SK-N-SH treated with all-trans-retinoic acid at 6 μM for 48 hours (cell line): ENCODE measurements at regions not wholly inside any gene's neighbourhood (a gene's known extent, or its start where the extent isn't known, plus 50 kb on each side); places are given as distances from the start of the nearest gene placed in this dataset.

Experiments used
- ATAC-seq: fragments of 200-7000 bp; cut with Tn5 transposase; 3 replicates; pipeline ENCODE4 v1.9.1; 2020; ENCODE audit warnings: mild to moderate bottlenecking, moderate library complexity
- ARNTL ChIP-seq: fragments of 450-650 bp; formaldehyde crosslinking; IDR thresholded peaks from 2 replicates; pipeline ENCODE4 v1.5.0; 2020; ENCODE audit warnings: low read depth, mild to moderate bottlenecking, moderate library complexity, borderline replicate concordance
- BACH2 ChIP-seq: fragments of 250-450 bp; sonication (Bioruptor Pico); IDR thresholded peaks from 2 replicates; pipeline ENCODE4 v1.9.0; 2021; ENCODE audit warnings: mild to moderate bottlenecking, borderline replicate concordance
- CSDC2 ChIP-seq: fragments of 250-450 bp; sonication (Bioruptor Pico); IDR thresholded peaks from 2 replicates; pipeline ENCODE4 v1.5.0; 2020; ENCODE audit warnings: mild to moderate bottlenecking, moderate library complexity
- ESRRG ChIP-seq: fragments of 250-450 bp; sonication (Bioruptor Pico); IDR thresholded peaks from 2 replicates; pipeline ENCODE4 v1.6.1; 2021; ENCODE audit warnings: mild to moderate bottlenecking
- GLIS3 ChIP-seq: fragments of 250-450 bp; sonication (Bioruptor Pico); IDR thresholded peaks from 2 replicates; pipeline ENCODE4 v1.5.0; 2020; ENCODE audit warnings: mild to moderate bottlenecking, moderate library complexity
- ISL1 ChIP-seq: fragments of 250-450 bp; sonication (Bioruptor Pico); IDR thresholded peaks from 2 replicates; pipeline ENCODE4 v2.1.2; 2022; ENCODE audit warnings: mild to moderate bottlenecking, moderate library complexity
- OSR1 ChIP-seq: fragments of 250-450 bp; sonication (Bioruptor Pico); IDR thresholded peaks from 2 replicates; pipeline ENCODE4 v1.8.0; 2022; ENCODE audit warnings: moderate library complexity, mild to moderate bottlenecking, inconsistent platforms
- PPARA ChIP-seq: fragments of 250-450 bp; sonication (Bioruptor Pico); IDR thresholded peaks from 2 replicates; pipeline ENCODE4 v1.5.0; 2020; ENCODE audit warnings: mild to moderate bottlenecking, borderline replicate concordance
- RARB ChIP-seq: fragments of 250-450 bp; sonication (Bioruptor Pico); IDR thresholded peaks from 2 replicates; pipeline ENCODE4 v1.8.0; 2021; ENCODE audit warnings: mild to moderate bottlenecking, moderate library complexity
- SNAI2 ChIP-seq: fragments of 250-450 bp; sonication (Bioruptor Pico); IDR thresholded peaks from 2 replicates; pipeline ENCODE4 v1.5.0; 2020; ENCODE audit warnings: mild to moderate bottlenecking, moderate library complexity
- TCF4 ChIP-seq: fragments of 250-450 bp; sonication (Bioruptor Pico); IDR thresholded peaks from 2 replicates; pipeline ENCODE4 v1.8.0; 2021; ENCODE audit warnings: mild to moderate bottlenecking, moderate library complexity, borderline replicate concordance
- ZC3H10 ChIP-seq: fragments of 250-450 bp; sonication (Bioruptor Pico); IDR thresholded peaks from 2 replicates; pipeline ENCODE4 v1.5.1; 2021; ENCODE audit warnings: mild to moderate bottlenecking, moderate library complexity
- ZFP3 ChIP-seq: fragments of 250-450 bp; sonication (Bioruptor Pico); IDR thresholded peaks from 2 replicates; pipeline ENCODE4 v1.5.0; 2020; ENCODE audit warnings: mild to moderate bottlenecking, moderate library complexity
- ZFP30 ChIP-seq: fragments of 450-650 bp; formaldehyde crosslinking; IDR thresholded peaks from 2 replicates; pipeline ENCODE4 v1.5.0; 2022; ENCODE audit warnings: mild to moderate bottlenecking, moderate library complexity
- ZNF565 ChIP-seq: fragments of 450-650 bp; formaldehyde crosslinking; conservative IDR thresholded peaks from 2 replicates; pipeline ENCODE4 v1.5.0; 2020; ENCODE audit warnings: low read depth, mild to moderate bottlenecking, moderate library complexity
- ZNF70 ChIP-seq: fragments of 450-650 bp; formaldehyde crosslinking; IDR thresholded peaks from 2 replicates; pipeline ENCODE4 v1.5.0; 2020; ENCODE audit warnings: mild to moderate bottlenecking, moderate library complexity
- ZNF8 ChIP-seq: fragments of 450-650 bp; formaldehyde crosslinking; IDR thresholded peaks from 2 replicates; pipeline ENCODE4 v1.5.0; 2020; ENCODE audit warnings: mild to moderate bottlenecking, moderate library complexity
- TF ChIP-seq, protein P1 (sequence below): fragments of 250-450 bp; sonication (Bioruptor Pico); IDR thresholded peaks from 2 replicates; pipeline ENCODE4 v1.5.0; 2020; ENCODE audit warnings: mild to moderate bottlenecking, moderate library complexity
- TF ChIP-seq, protein P2 (sequence below): fragments of 250-450 bp; sonication (Bioruptor Pico); IDR thresholded peaks from 2 replicates; pipeline ENCODE4 v1.8.0; 2020; ENCODE audit warnings: mild to moderate bottlenecking, moderate library complexity, borderline replicate concordance
- TF ChIP-seq, protein P3 (sequence below): fragments of 250-450 bp; sonication (Bioruptor Pico); IDR thresholded peaks from 2 replicates; pipeline ENCODE4 v1.5.1; 2020; ENCODE audit warnings: low read depth, mild to moderate bottlenecking, moderate library complexity
- TF ChIP-seq, protein P4 (sequence below): fragments of 250-450 bp; sonication (Bioruptor Pico); IDR thresholded peaks from 2 replicates; pipeline ENCODE4 v1.8.0; 2021; ENCODE audit warnings: low read depth, mild to moderate bottlenecking, moderate library complexity, borderline replicate concordance
- TF ChIP-seq, protein P5 (sequence below): fragments of 250-450 bp; sonication (Bioruptor Pico); IDR thresholded peaks from 2 replicates; pipeline ENCODE4 v1.5.1; 2021; ENCODE audit warnings: mild to moderate bottlenecking, moderate library complexity

DNA sequence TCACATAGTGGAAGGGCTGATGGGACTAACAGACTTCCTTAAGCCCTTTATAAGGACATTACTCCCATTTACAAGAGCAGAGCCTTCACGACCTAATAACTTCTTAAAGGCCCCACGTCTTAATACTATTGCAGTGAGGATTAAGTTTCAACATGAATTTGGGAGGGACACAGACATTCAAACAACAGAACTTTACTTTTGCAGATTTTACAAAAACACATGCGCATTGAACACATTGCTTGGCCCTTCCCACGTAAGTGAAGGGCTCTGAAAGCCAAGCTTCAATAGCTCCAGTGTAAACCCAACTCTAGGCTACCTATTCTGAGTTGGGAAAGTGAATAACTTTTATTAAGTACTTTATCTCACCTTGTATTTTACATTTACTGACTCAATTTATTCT, 53.8 kb upstream of the DNAH5 start:
- no peak for ATAC-seq
- TF ChIP-seq ZC3H10 (no peak), BACH2 (CRISPR knock-in tag) (no peak), TCF4 (no peak), PPARA (no peak), RARB (no peak), OSR1 (CRISPR knock-in tag) (no peak), ARNTL (CRISPR knock-in tag) (no peak), ISL1 (CRISPR knock-in tag) (no peak), ZNF70 (no peak), ESRRG (CRISPR knock-in tag) (no peak), CSDC2 (CRISPR knock-in tag) (no peak), ZFP30 (no peak), ZNF565 (CRISPR knock-in tag) (no peak), GLIS3 (CRISPR knock-in tag) (no peak)
- TF ChIP-seq, protein P1, sequence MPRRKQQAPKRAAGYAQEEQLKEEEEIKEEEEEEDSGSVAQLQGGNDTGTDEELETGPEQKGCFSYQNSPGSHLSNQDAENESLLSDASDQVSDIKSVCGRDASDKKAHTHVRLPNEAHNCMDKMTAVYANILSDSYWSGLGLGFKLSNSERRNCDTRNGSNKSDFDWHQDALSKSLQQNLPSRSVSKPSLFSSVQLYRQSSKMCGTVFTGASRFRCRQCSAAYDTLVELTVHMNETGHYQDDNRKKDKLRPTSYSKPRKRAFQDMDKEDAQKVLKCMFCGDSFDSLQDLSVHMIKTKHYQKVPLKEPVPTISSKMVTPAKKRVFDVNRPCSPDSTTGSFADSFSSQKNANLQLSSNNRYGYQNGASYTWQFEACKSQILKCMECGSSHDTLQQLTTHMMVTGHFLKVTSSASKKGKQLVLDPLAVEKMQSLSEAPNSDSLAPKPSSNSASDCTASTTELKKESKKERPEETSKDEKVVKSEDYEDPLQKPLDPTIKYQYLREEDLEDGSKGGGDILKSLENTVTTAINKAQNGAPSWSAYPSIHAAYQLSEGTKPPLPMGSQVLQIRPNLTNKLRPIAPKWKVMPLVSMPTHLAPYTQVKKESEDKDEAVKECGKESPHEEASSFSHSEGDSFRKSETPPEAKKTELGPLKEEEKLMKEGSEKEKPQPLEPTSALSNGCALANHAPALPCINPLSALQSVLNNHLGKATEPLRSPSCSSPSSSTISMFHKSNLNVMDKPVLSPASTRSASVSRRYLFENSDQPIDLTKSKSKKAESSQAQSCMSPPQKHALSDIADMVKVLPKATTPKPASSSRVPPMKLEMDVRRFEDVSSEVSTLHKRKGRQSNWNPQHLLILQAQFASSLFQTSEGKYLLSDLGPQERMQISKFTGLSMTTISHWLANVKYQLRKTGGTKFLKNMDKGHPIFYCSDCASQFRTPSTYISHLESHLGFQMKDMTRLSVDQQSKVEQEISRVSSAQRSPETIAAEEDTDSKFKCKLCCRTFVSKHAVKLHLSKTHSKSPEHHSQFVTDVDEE (CRISPR knock-in tag), result no peak
- TF ChIP-seq, protein P2, sequence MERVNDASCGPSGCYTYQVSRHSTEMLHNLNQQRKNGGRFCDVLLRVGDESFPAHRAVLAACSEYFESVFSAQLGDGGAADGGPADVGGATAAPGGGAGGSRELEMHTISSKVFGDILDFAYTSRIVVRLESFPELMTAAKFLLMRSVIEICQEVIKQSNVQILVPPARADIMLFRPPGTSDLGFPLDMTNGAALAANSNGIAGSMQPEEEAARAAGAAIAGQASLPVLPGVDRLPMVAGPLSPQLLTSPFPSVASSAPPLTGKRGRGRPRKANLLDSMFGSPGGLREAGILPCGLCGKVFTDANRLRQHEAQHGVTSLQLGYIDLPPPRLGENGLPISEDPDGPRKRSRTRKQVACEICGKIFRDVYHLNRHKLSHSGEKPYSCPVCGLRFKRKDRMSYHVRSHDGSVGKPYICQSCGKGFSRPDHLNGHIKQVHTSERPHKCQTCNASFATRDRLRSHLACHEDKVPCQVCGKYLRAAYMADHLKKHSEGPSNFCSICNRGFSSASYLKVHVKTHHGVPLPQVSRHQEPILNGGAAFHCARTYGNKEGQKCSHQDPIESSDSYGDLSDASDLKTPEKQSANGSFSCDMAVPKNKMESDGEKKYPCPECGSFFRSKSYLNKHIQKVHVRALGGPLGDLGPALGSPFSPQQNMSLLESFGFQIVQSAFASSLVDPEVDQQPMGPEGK, result no peak
- TF ChIP-seq, protein P3, sequence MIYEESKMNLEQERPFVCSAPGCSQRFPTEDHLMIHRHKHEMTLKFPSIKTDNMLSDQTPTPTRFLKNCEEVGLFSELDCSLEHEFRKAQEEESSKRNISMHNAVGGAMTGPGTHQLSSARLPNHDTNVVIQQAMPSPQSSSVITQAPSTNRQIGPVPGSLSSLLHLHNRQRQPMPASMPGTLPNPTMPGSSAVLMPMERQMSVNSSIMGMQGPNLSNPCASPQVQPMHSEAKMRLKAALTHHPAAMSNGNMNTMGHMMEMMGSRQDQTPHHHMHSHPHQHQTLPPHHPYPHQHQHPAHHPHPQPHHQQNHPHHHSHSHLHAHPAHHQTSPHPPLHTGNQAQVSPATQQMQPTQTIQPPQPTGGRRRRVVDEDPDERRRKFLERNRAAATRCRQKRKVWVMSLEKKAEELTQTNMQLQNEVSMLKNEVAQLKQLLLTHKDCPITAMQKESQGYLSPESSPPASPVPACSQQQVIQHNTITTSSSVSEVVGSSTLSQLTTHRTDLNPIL (CRISPR knock-in tag), result no peak
- TF ChIP-seq, protein P4, sequence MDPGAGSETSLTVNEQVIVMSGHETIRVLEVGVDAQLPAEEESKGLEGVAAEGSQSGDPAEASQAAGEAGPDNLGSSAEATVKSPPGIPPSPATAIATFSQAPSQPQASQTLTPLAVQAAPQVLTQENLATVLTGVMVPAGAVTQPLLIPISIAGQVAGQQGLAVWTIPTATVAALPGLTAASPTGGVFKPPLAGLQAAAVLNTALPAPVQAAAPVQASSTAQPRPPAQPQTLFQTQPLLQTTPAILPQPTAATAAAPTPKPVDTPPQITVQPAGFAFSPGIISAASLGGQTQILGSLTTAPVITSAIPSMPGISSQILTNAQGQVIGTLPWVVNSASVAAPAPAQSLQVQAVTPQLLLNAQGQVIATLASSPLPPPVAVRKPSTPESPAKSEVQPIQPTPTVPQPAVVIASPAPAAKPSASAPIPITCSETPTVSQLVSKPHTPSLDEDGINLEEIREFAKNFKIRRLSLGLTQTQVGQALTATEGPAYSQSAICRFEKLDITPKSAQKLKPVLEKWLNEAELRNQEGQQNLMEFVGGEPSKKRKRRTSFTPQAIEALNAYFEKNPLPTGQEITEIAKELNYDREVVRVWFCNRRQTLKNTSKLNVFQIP (CRISPR knock-in tag), result no peak

DNA sequence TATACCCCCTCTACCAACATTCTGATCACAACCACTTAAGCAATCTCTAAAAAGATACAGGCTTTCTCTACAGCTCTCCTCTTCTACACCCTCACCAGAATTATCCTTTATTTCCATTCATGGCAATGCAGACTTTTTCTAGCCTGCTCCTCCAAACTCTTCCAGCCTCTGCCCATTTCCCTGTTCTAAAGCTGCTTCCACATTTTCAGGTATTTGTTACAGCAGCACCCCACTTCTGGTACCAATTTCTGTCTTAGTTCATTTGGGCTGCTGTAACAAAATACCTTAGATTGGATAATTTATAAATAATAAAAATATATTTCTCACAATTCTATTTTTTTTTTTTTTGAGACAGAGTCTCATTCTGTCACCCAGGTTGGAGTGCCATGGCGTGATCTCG, 53.0 kb upstream of the DNAH5 start:
- ATAC-seq, result no peak
- TF ChIP-seq, protein P3 (CRISPR knock-in tag), result no peak
- no peak for TF ChIP-seq TCF4
- no peak for TF ChIP-seq CSDC2 (CRISPR knock-in tag)
- TF ChIP-seq OSR1 (CRISPR knock-in tag), result no peak
- TF ChIP-seq ZNF565 (CRISPR knock-in tag), result no peak
- TF ChIP-seq, protein P1 (CRISPR knock-in tag), result no peak
- no peak for TF ChIP-seq GLIS3 (CRISPR knock-in tag)
- TF ChIP-seq ZNF70, result no peak
- no peak for TF ChIP-seq ZFP3 (CRISPR knock-in tag)
- TF ChIP-seq SNAI2 (CRISPR knock-in tag), result no peak
- TF ChIP-seq, protein P4 (CRISPR knock-in tag), result no peak
- TF ChIP-seq, protein P5, sequence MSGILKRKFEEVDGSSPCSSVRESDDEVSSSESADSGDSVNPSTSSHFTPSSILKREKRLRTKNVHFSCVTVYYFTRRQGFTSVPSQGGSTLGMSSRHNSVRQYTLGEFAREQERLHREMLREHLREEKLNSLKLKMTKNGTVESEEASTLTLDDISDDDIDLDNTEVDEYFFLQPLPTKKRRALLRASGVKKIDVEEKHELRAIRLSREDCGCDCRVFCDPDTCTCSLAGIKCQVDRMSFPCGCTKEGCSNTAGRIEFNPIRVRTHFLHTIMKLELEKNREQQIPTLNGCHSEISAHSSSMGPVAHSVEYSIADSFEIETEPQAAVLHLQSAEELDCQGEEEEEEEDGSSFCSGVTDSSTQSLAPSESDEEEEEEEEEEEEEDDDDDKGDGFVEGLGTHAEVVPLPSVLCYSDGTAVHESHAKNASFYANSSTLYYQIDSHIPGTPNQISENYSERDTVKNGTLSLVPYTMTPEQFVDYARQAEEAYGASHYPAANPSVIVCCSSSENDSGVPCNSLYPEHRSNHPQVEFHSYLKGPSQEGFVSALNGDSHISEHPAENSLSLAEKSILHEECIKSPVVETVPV (CRISPR knock-in tag), result no peak
- no peak for TF ChIP-seq ZNF8 (CRISPR knock-in tag)
